GM23248 (cell line): ENCODE measurements at regions not wholly inside any gene's neighbourhood (a gene's known extent, or its start where the extent isn't known, plus 50 kb on each side); places are given as distances from the start of the nearest gene placed in this dataset.

Experiments
- EZH2 ChIP-seq: fragments of 200-600 bp; sonication (generic); IDR thresholded peaks from 2 replicates; pipeline ENCODE4 v1.6.1; 2018; ENCODE audit warnings: antibody characterized with exemption, mild to moderate bottlenecking; ENCODE audit not compliant: insufficient read depth, poor library complexity, severe bottlenecking
- EZH2phosphoT487 ChIP-seq: fragments of 200-600 bp; sonication (generic); IDR thresholded peaks from 2 replicates; pipeline ENCODE4 v1.6.1; 2018; ENCODE audit warnings: antibody characterized with exemption, moderate library complexity, mild to moderate bottlenecking, low read depth; ENCODE audit not compliant: insufficient read depth

GRCh38 chr1:185409345-185409744 is 92.3 kb upstream of the IVNS1ABP start:
- no peak for TF ChIP-seq EZH2phosphoT487
- TF ChIP-seq EZH2 = no peak
